ENCODE measurements at regions not wholly inside any gene's neighbourhood (a gene's known extent, or its start where the extent isn't known, plus 50 kb on each side); places are given as distances from the start of the nearest gene placed in this dataset.

DNA sequence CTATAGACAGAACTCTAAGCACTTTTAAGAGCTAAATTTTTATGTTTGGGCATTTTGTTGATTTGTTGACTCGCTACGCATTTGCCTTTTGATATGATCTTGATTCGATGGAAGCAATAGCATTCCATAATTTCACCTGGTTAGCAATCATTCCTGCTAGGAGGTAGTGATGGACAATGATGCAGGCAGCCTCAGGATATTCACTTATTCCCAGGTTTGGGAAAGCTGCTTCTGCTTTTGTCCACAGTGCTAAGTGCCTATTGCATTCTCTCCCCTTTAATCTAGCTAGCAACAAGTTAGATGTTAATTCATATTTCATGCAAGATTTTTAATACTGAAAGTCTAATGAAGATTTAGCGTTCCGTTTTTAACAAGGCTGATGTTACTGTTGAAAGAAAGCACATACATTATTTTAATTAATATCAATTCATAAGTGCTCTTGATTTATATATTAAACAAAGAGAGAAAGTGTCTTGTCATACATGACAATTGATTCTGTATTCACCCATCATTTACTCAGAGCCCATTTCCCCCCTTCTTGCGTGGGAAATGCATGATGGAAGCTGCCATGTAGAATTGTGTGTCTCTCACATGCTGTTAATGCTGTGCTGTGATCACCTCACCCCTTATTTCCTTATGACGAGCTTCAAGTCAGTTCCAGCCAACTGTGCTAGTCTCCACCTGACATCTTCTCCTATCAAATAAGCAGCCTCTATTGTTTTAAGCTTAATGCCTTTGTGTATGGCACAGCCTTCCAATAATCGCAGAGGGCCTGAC lies 53.0 kb upstream of the TMCO5A start:
- Histone ChIP-seq H3K9me3 (no peaks in the 10 kb centered on the region), H3K36me3 (no peaks in the 10 kb centered on the region), H3K4me1 (peaks cover 25% of the 10 kb centered on the region), H3K4me3 (ENCODE audit: low read depth, low read length) (no peak overlapping the region), H3K27me3 (no peaks in the 10 kb centered on the region)
- DNase-seq: no peak
- TF ChIP-seq, protein P1, sequence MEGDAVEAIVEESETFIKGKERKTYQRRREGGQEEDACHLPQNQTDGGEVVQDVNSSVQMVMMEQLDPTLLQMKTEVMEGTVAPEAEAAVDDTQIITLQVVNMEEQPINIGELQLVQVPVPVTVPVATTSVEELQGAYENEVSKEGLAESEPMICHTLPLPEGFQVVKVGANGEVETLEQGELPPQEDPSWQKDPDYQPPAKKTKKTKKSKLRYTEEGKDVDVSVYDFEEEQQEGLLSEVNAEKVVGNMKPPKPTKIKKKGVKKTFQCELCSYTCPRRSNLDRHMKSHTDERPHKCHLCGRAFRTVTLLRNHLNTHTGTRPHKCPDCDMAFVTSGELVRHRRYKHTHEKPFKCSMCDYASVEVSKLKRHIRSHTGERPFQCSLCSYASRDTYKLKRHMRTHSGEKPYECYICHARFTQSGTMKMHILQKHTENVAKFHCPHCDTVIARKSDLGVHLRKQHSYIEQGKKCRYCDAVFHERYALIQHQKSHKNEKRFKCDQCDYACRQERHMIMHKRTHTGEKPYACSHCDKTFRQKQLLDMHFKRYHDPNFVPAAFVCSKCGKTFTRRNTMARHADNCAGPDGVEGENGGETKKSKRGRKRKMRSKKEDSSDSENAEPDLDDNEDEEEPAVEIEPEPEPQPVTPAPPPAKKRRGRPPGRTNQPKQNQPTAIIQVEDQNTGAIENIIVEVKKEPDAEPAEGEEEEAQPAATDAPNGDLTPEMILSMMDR (IDR thresholded peaks at IDR 0.05; ENCODE audit: low read depth, low read length): no peak

DNA sequence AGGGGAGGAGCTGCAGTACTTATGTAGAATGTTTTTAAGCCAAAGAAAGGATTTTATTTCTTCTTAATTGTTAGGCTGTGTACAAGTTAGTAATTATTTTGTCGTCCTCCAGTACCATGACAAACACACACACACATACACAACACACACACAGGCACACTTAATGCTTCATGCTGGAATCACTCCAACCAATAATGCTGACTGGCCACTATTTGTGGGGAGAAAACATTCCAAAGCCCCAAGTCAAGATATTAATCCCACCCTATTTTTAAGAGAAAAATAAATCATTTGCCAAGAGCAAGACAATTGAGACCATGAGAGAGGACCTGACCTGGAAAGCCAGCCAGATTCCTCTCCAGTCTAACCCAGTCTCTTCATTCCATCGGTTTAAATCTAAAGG lies 51.8 kb upstream of the TMCO5A start:
- Histone ChIP-seq H3K27me3 (no peaks in the 10 kb centered on the region), H3K4me1 (peaks cover 23% of the 10 kb centered on the region), H3K36me3 (no peaks in the 10 kb centered on the region), H3K4me3 (ENCODE audit: low read depth, low read length) (no peak overlapping the region), H3K9me3 (no peaks in the 10 kb centered on the region)
- DNase-seq: no peak
- TF ChIP-seq, protein P1 (IDR thresholded peaks at IDR 0.05; ENCODE audit: low read depth, low read length): no peak
